Spleen (tissue), 11 donors: ENCODE measurements at regions not wholly inside any gene's neighbourhood (a gene's known extent, or its start where the extent isn't known, plus 50 kb on each side); places are given as distances from the start of the nearest gene placed in this dataset.
A peak's percentile ranks its signal among the peaks of the same experiment; 100 is the strongest.

Experiments
- DNase-seq: peaks from one replicate; pipeline ENCODE4 v3.0.0-alpha.2; 2020
- H3K27ac ChIP-seq, 8 donors: fragments of 200-600 bp; sonication (generic) in 7 of 8; 1 replicate in 4 of 8; 2 replicates in 4 of 8; pipeline versions ENCODE4 v1.5.0 to v1.8.0; 2016 to 2021; ENCODE audit warnings: inconsistent platforms in 4 of 8, mild to moderate bottlenecking in 4 of 8, moderate library complexity in 1 of 8
- H3K27me3 ChIP-seq, 7 donors: fragments of 200-600 bp; sonication (generic) in 6 of 7; replicated peaks in 1 of 7; 1 replicate in 4 of 7; 2 replicates in 3 of 7; pipeline versions ENCODE4 v1.5.0 to v1.8.0; 2016 to 2021; ENCODE audit warnings: inconsistent platforms in 3 of 7, mild to moderate bottlenecking in 1 of 7
- H3K36me3 ChIP-seq, 6 donors: fragments of 200-600 bp; sonication (generic) in 5 of 6; 1 replicate in 4 of 6; 2 replicates in 2 of 6; pipeline versions ENCODE4 v1.5.0 to v1.8.0; 2016 to 2021; ENCODE audit warnings: inconsistent platforms in 2 of 6
- H3K4me1 ChIP-seq, 6 donors: fragments of 200-600 bp; sonication (generic) in 5 of 6; 1 replicate in 3 of 6; 2 replicates in 3 of 6; pipeline versions ENCODE4 v1.5.0 to v1.8.0; 2016 to 2021; ENCODE audit warnings: inconsistent platforms in 3 of 6
- H3K4me3 ChIP-seq, 8 donors: fragments of 200-600 bp; sonication (generic) in 7 of 8; 1 replicate in 4 of 8; 2 replicates in 4 of 8; pipeline versions ENCODE4 v1.5.0 to v1.8.0; 2016 to 2021; ENCODE audit warnings: inconsistent platforms in 4 of 8, mild to moderate bottlenecking in 4 of 8, moderate library complexity in 2 of 8
- H3K9me3 ChIP-seq, 8 donors: fragments of 200-600 bp; sonication (generic) in 7 of 8; 1 replicate in 4 of 8; 2 replicates in 4 of 8; pipeline versions ENCODE4 v1.5.0 to v1.8.0; 2016 to 2021; ENCODE audit warnings: inconsistent platforms in 4 of 8
- CTCF ChIP-seq, 11 experiments: fragments of 200-600 bp in 7 of 11; fragments of 450-650 bp in 4 of 11; sonication (generic) in 4 of 11; IDR thresholded peaks in 8 of 11; conservative IDR thresholded peaks in 3 of 11; 1 replicate in 7 of 11; 2 replicates in 4 of 11; pipeline versions ENCODE4 v1.4.0 to v1.8.0; 2016 to 2021; ENCODE audit warnings: antibody characterized with exemption in 11 of 11, inconsistent platforms in 4 of 11, mild to moderate bottlenecking in 1 of 11
- POLR2A ChIP-seq, 3 donors: fragments of 450-650 bp; IDR thresholded peaks; one replicate each; pipeline ENCODE4 v1.5.1; 2017; ENCODE audit warnings: antibody characterized with exemption in 3 of 3, mild to moderate bottlenecking in 1 of 3
- POLR2AphosphoS5 ChIP-seq, 3 donors: sonication (generic); formaldehyde crosslinking; IDR thresholded peaks; one replicate each; pipeline ENCODE4 v1.5.1; 2017; ENCODE audit warnings: antibody characterized with exemption in 3 of 3
- WGBS, 5 donors: extraction: QIAGEN DNeasy Blood & Tissue Kit in 3 of 5; methylation state at CpG; one replicate each; pipeline versions ENCODE4 v1.1.5 to v1.1.7; 2013 to 2018; 5-methylcytosine and 5-hydroxymethylcytosine counted together
- intact Hi-C: fragments of 100-400 bp; cut with DNase I; formaldehyde crosslinking; loops from one replicate; pipeline ENCODE4 v1.15.0; 2023; ENCODE audit warnings: low total_unique reads
- donor health status: healthy with polysubstance abuse.
- donor health status: DM: no; HTN: no; CAD: no; lungs with moderate emphysema.
- donor health status: DM: no; HTN: no; CAD: no.
- donor health status: Bipolar disorder and iron deficiency.
- donor health status: healthy.
- donor health status: DM: no; HTN: no; CAD: no.
- donor health status: DM: yes; HTN: yes; CAD: no.

GRCh38 chr4:120400441-120400840, 333.8 kb upstream of the MAD2L1 start:
- Histone ChIP-seq H3K4me3 (no peak overlapping the region), H3K9me3 (no peaks in the 10 kb centered on the region), H3K36me3 (no peaks in the 10 kb centered on the region), H3K27ac (no peak overlapping the region), H3K4me1 (no peaks in the 10 kb centered on the region), H3K27me3 (no peaks in the 10 kb centered on the region)
- DNase-seq, result no peak
- 93 to 99% (median 96%) methylated on average over 4 of the region's 4 CpGs for WGBS, 5 donors
- intact Hi-C loops, result no loop called here
- TF ChIP-seq CTCF (IDR thresholded peaks at IDR 0.05 in 8 of 11, conservative IDR thresholded peaks at IDR 0.05 in 3 of 11), result no peak
- TF ChIP-seq POLR2AphosphoS5 (IDR thresholded peaks at IDR 0.05), result no peak
- TF ChIP-seq POLR2A (IDR thresholded peaks at IDR 0.05), result no peak

DNA sequence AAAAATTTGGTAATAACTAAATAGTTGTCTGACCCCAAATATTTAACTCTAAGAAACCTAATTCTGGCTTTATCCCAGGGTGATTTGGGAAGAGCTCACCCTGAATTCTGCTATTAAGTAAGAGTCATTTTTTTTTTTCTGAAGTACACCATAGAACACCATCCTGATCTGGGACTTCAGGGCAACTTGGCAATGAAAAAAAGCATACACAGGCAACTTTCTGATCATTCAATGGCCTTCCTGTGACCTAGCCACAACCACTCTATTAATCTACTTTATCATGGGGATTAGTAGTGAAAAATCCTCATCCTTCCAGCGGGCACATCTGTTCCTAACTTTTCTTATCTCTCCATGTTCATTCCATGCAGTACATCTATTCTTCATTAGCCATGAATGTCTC, 333.2 kb upstream of the MAD2L1 start:
- WGBS, 5 donors, result 59 to 94% (median 70%) methylated on average over 1 of the region's 1 CpG
- no peak for TF ChIP-seq CTCF (IDR thresholded peaks at IDR 0.05 in 8 of 11, conservative IDR thresholded peaks at IDR 0.05 in 3 of 11)
- TF ChIP-seq POLR2A (IDR thresholded peaks at IDR 0.05), result no peak
- TF ChIP-seq POLR2AphosphoS5 (IDR thresholded peaks at IDR 0.05), result no peak
- Histone ChIP-seq H3K36me3 (no peaks in the 10 kb centered on the region), H3K27ac (no peak overlapping the region), H3K9me3 (no peaks in the 10 kb centered on the region), H3K4me1 (no peaks in the 10 kb centered on the region), H3K4me3 (no peak overlapping the region), H3K27me3 (no peaks in the 10 kb centered on the region)
- intact Hi-C loops, result no loop called here
- DNase-seq, result no peak

GRCh38 chr4:120395746-120396145, 329.1 kb upstream of the MAD2L1 start:
- intact Hi-C loops, result no loop called here
- WGBS, 5 donors, result 55 to 85% (median 75%) methylated on average over 2 to 3 of the region's 3 CpGs
- Histone ChIP-seq H3K4me3 (no peak overlapping the region), H3K27ac (no peak overlapping the region), H3K9me3 (no peaks in the 10 kb centered on the region), H3K27me3 (no peaks in the 10 kb centered on the region), H3K36me3 (no peaks in the 10 kb centered on the region), H3K4me1 (no peaks in the 10 kb centered on the region)
- DNase-seq, result peak; percentile 39
- no peak for TF ChIP-seq CTCF (IDR thresholded peaks at IDR 0.05 in 8 of 11, conservative IDR thresholded peaks at IDR 0.05 in 3 of 11)
- no peak for TF ChIP-seq POLR2A (IDR thresholded peaks at IDR 0.05)
- TF ChIP-seq POLR2AphosphoS5 (IDR thresholded peaks at IDR 0.05), result no peak

GRCh38 chr4:120355881-120356280, 289.2 kb upstream of the MAD2L1 start:
- H3K36me3 ChIP-seq, result no peaks in the 10 kb centered on the region
- TF ChIP-seq POLR2AphosphoS5 (IDR thresholded peaks at IDR 0.05), result no peak
- no peak for TF ChIP-seq CTCF (IDR thresholded peaks at IDR 0.05 in 8 of 11, conservative IDR thresholded peaks at IDR 0.05 in 3 of 11)
- TF ChIP-seq POLR2A (IDR thresholded peaks at IDR 0.05), result no peak
- H3K27ac ChIP-seq, result no peak overlapping the region
- H3K4me3 ChIP-seq, result no peak overlapping the region
- H3K9me3 ChIP-seq, result no peaks in the 10 kb centered on the region
- DNase-seq, result no peak
- intact Hi-C loops, result no loop called here
- no peaks in the 10 kb centered on the region for H3K27me3 ChIP-seq
- no peaks in the 10 kb centered on the region for H3K4me1 ChIP-seq
